Stimulated activated naive CD8-positive, alpha-beta T cell treated with anti-CD3 and anti-CD28 coated beads, Interleukin-15, Interleukin-2, amounts not matched to agents 100 ng/mL and 50 ng/mL, for 24 hours (primary cell): ENCODE measurements at regions not wholly inside any gene's neighbourhood (a gene's known extent, or its start where the extent isn't known, plus 50 kb on each side); places are given as distances from the start of the nearest gene placed in this dataset.
"Not testable (repeated sequence)": the region's sequence is repeated elsewhere in the genome, so short reads cannot be mapped to it uniquely, and the experiment has no call there.

Source experiments
- H3K27ac Mint-ChIP-seq: one replicate; pipeline ENCODE4 v1.8.0; 2021; ENCODE audit warnings: mild to moderate bottlenecking, mixed read lengths
- H3K27me3 Mint-ChIP-seq: one replicate; pipeline ENCODE4 v1.8.0; 2021; ENCODE audit warnings: mixed read lengths
- H3K36me3 Mint-ChIP-seq: one replicate; pipeline ENCODE4 v1.8.0; 2021; ENCODE audit warnings: low read depth, mixed read lengths
- H3K4me1 Mint-ChIP-seq: one replicate; pipeline ENCODE4 v1.8.0; 2021; ENCODE audit warnings: low read depth, mixed read lengths
- H3K4me3 Mint-ChIP-seq: one replicate; pipeline ENCODE4 v1.8.0; 2021; ENCODE audit warnings: mild to moderate bottlenecking, mixed read lengths
- H3K9me3 Mint-ChIP-seq: one replicate; pipeline ENCODE4 v1.8.0; 2021; ENCODE audit warnings: mixed read lengths

DNA sequence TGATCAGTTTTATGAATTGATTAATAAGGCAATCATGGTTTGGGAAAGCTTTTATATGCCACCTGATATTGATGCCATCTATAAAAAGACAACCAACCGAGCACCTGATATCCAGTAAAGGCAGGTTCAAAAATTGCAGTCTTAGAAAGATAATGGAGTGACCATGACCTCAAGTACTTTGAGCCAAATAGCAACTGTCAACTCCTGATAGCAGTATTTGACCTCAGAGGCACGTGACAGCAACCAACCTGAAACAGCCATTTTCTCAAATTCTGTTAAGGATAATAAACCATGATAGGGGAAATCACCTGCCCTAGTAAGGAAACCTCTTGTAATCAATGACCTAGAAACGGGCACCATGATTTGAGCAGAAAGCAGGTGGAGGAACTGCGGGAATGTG lies 77.1 kb upstream of the NFE2L3 start:
- H3K27ac Mint-ChIP-seq, result no peak overlapping the region
- H3K4me1 Mint-ChIP-seq, result peaks cover 11% of the 10 kb centered on the region
- no peak overlapping the region for H3K4me3 Mint-ChIP-seq
- no peaks in the 10 kb centered on the region for H3K36me3 Mint-ChIP-seq
- H3K27me3 Mint-ChIP-seq, result peaks cover 15% of the 10 kb centered on the region
- H3K9me3 Mint-ChIP-seq, result no peaks in the 10 kb centered on the region

DNA sequence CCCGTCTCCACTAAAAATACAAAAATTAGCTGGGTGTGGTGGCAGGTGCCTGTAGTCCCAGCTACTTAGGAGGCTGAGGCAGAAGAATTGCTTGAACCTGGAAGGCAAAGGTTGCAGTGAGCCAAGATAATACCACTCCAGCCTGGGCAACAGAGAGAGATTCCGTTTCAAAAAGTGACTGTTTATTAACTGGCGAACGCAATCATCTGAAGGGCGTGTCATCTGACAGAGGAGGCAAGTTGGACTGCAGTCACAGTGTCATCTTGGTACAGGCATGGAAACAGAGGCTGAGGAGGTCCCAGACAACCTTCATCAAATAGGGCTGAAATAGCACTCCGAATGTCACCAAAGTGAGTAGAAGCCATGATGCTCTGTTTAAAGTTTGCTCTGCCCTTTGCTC lies 75.3 kb upstream of the NFE2L3 start:
- Mint-ChIP-seq H3K27ac (no peak overlapping the region), H3K4me1 (peaks cover 11% of the 10 kb centered on the region), H3K4me3 (no peak overlapping the region), H3K36me3 (no peaks in the 10 kb centered on the region), H3K27me3 (peaks cover 21% of the 10 kb centered on the region), H3K9me3 (no peaks in the 10 kb centered on the region)

- H3K4me3 Mint-ChIP-seq, result no peak overlapping the region
- no peaks in the 10 kb centered on the region for H3K36me3 Mint-ChIP-seq
- H3K9me3 Mint-ChIP-seq, result no peaks in the 10 kb centered on the region
- H3K27ac Mint-ChIP-seq, result no peak overlapping the region
- peaks cover 11% of the 10 kb centered on the region for H3K4me1 Mint-ChIP-seq
- H3K27me3 Mint-ChIP-seq, result peaks cover 25% of the 10 kb centered on the region
Measured at GRCh38 chr7:26078437-26079336, 73.3 kb upstream of the NFE2L3 start.

- Mint-ChIP-seq H3K4me1 (peaks cover 11% of the 10 kb centered on the region), H3K9me3 (no peaks in the 10 kb centered on the region), H3K27me3 (peaks cover 29% of the 10 kb centered on the region), H3K27ac (no peak overlapping the region), H3K36me3 (no peaks in the 10 kb centered on the region), H3K4me3 (no peak overlapping the region)
Measured at GRCh38 chr7:26081638-26082037, 70.4 kb upstream of the NFE2L3 start.

GRCh38 chr7:26083113-26083512 lies 68.9 kb upstream of the NFE2L3 start:
- Mint-ChIP-seq H3K4me1 (peaks cover 11% of the 10 kb centered on the region), H3K36me3 (no peaks in the 10 kb centered on the region), H3K27ac (no peak overlapping the region), H3K9me3 (no peaks in the 10 kb centered on the region), H3K4me3 (no peak overlapping the region), H3K27me3 (peaks cover 26% of the 10 kb centered on the region)

- H3K27ac Mint-ChIP-seq, result no peak overlapping the region
- H3K9me3 Mint-ChIP-seq, result no peaks in the 10 kb centered on the region
- no peak overlapping the region for H3K4me3 Mint-ChIP-seq
- peaks cover under 1% of the 10 kb centered on the region for H3K4me1 Mint-ChIP-seq
- H3K27me3 Mint-ChIP-seq, result peaks cover 19% of the 10 kb centered on the region
- H3K36me3 Mint-ChIP-seq, result no peaks in the 10 kb centered on the region
Measured at GRCh38 chr7:26084418-26084817, 67.6 kb upstream of the NFE2L3 start.

DNA sequence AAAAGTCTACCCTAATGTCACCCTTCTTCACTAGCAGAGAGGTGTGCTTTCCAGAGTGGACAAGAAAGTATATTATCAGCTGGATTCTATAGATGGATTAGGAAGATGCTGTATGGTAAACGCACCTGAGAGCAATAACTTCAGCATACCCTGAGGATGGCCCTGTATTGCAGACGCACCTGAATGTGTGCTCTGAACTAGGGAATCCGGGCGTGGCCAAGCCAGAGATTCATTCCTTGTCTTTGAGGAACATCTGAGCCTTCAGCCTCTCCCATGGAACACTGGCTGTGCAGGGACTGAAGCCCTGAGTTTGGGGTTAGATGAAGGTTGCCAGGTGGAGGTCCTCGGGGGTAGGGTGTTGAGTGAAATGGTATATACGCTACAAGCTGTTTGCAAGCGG lies 66.2 kb upstream of the NFE2L3 start:
- no peaks in the 10 kb centered on the region for H3K36me3 Mint-ChIP-seq
- H3K4me3 Mint-ChIP-seq, result no peak overlapping the region
- peaks cover 8% of the 10 kb centered on the region for H3K4me1 Mint-ChIP-seq
- peaks cover 8% of the 10 kb centered on the region for H3K27me3 Mint-ChIP-seq
- H3K27ac Mint-ChIP-seq, result no peak overlapping the region
- no peaks in the 10 kb centered on the region for H3K9me3 Mint-ChIP-seq

GRCh38 chr7:26087321-26088091 lies 64.5 kb upstream of the NFE2L3 start:
- peaks cover 24% of the 10 kb centered on the region for H3K4me1 Mint-ChIP-seq

GRCh38 chr7:26089469-26089868 lies 62.5 kb upstream of the NFE2L3 start:
- not testable (repeated sequence) for H3K4me3 Mint-ChIP-seq, H3K9me3 Mint-ChIP-seq, H3K36me3 Mint-ChIP-seq, H3K27ac Mint-ChIP-seq, H3K27me3 Mint-ChIP-seq
- peaks cover 24% of the 10 kb centered on the region for H3K4me1 Mint-ChIP-seq

More at GRCh38 chr7:26087321-26088091, 64.5 kb upstream of the NFE2L3 start:
- peaks cover 7% of the 10 kb centered on the region for H3K27me3 Mint-ChIP-seq
- H3K4me3 Mint-ChIP-seq, result no peak overlapping the region
- no peaks in the 10 kb centered on the region for H3K9me3 Mint-ChIP-seq
- H3K27ac Mint-ChIP-seq, result no peak overlapping the region
- no peaks in the 10 kb centered on the region for H3K36me3 Mint-ChIP-seq

GRCh38 chr7:26090927-26091519 lies 61.0 kb upstream of the NFE2L3 start:
- H3K27ac Mint-ChIP-seq, result peak overlapping the region; percentile 1
- H3K4me3 Mint-ChIP-seq, result peak overlapping the region; percentile 18
- H3K9me3 Mint-ChIP-seq, result no peaks in the 10 kb centered on the region
- no peaks in the 10 kb centered on the region for H3K27me3 Mint-ChIP-seq
- H3K36me3 Mint-ChIP-seq, result no peaks in the 10 kb centered on the region
- H3K4me1 Mint-ChIP-seq, result peaks cover 31% of the 10 kb centered on the region

GRCh38 chr7:26091933-26092332 lies 60.1 kb upstream of the NFE2L3 start:
- no peaks in the 10 kb centered on the region for H3K9me3 Mint-ChIP-seq
- no peak overlapping the region for H3K4me3 Mint-ChIP-seq
- H3K27ac Mint-ChIP-seq, result no peak overlapping the region
- no peaks in the 10 kb centered on the region for H3K27me3 Mint-ChIP-seq
- peaks cover 40% of the 10 kb centered on the region for H3K4me1 Mint-ChIP-seq
- H3K36me3 Mint-ChIP-seq, result no peaks in the 10 kb centered on the region

DNA sequence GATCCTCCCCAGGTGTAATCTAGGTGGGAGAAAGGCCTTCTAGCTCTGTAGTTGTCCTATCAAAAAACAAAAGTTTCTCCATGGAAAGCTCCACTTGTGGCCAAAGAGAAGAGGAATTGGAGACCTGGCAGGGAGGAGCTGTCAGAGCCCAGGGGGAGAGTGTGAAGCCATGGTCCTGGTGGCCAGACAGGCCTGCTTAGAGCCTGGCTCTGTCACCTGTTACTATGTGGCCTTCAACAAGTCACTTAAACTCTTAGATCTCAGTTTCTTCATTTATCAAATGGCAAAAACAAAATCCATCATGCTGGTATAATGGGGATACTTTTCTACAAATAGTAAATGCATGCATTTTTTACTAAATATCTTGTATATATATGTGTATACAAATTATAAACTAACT lies 59.0 kb upstream of the NFE2L3 start:
- Mint-ChIP-seq H3K27me3 (no peaks in the 10 kb centered on the region), H3K9me3 (no peaks in the 10 kb centered on the region), H3K4me3 (no peak overlapping the region), H3K36me3 (no peaks in the 10 kb centered on the region), H3K4me1 (peaks cover 51% of the 10 kb centered on the region), H3K27ac (no peak overlapping the region)

GRCh38 chr7:26096136-26096535 lies 55.9 kb upstream of the NFE2L3 start:
- Mint-ChIP-seq H3K4me3 (no peak overlapping the region), H3K4me1 (peaks cover 50% of the 10 kb centered on the region), H3K27ac (no peak overlapping the region), H3K36me3 (no peaks in the 10 kb centered on the region), H3K27me3 (no peaks in the 10 kb centered on the region), H3K9me3 (no peaks in the 10 kb centered on the region)

DNA sequence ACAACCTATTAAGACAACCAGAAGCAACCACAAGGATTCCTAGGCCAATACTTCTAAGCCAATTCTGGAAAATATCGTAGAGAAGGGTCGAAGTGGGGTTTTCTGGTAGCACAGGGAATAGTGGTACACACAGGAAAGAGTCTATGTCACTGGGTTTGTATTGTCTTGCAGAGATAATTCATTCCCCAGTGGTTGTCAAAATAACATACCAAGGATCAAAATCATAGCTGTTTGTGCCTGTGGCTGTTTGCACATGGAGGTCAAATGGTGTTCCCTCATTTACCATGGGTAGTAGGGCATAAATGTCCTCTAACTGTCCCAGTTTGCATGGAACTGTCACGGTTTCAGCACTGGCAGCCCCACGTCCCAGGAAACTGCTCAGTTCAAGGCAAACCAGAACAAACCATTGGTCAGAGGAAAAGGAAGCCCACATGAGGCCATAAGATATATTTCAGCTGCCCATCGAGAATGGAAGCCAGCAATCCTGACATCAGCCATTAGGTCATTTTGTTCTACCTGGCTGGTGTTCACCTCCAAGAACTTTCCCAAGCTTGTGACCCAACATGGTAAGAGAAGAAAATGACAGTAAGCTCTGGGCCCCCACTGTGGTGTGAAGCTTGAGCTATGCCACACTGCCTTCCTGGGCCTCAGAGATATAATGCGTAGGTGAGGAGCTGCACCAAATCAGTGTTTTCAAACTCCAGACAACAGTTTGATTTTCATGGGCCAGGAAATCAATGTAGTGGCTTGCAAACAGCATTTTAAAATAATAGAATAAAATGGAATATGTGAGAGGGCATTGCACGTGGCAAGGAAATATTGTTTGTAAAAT lies 53.9 kb upstream of the NFE2L3 start:
- peak overlapping the region; percentile 82 for H3K27ac Mint-ChIP-seq
- peaks cover 51% of the 10 kb centered on the region for H3K4me1 Mint-ChIP-seq
- no peaks in the 10 kb centered on the region for H3K27me3 Mint-ChIP-seq
- no peak overlapping the region for H3K4me3 Mint-ChIP-seq
- H3K36me3 Mint-ChIP-seq, result no peaks in the 10 kb centered on the region
- no peaks in the 10 kb centered on the region for H3K9me3 Mint-ChIP-seq
